IPS-NIHi7 (cell line): ENCODE measurements at regions not wholly inside any gene's neighbourhood (a gene's known extent, or its start where the extent isn't known, plus 50 kb on each side); places are given as distances from the start of the nearest gene placed in this dataset.
A peak's percentile ranks its signal among the peaks of the same experiment; 100 is the strongest.

ENCODE experiments used
- DNase-seq: peaks from one replicate; pipeline ENCODE4 v3.0.0; 2012; ENCODE audit warnings: mixed read lengths; ENCODE audit errors: extremely low spot score

- DNase-seq, result no peak
Measured at GRCh38 chr18:64258111-64258650, 109.3 kb upstream of the LINC00305 start.

- DNase-seq, result no peak
Measured at GRCh38 chr18:64254399-64255093, 105.7 kb upstream of the LINC00305 start.

- DNase-seq, result no peak
Measured at GRCh38 chr18:64253873-64254272, 105.0 kb upstream of the LINC00305 start.

GRCh38 chr18:64253222-64253621 lies 104.3 kb upstream of the LINC00305 start:
- DNase-seq, result no peak

- no peak for DNase-seq
Measured at GRCh38 chr18:64248836-64249235, 99.9 kb upstream of the LINC00305 start.

GRCh38 chr18:64245126-64245861 lies 96.4 kb upstream of the LINC00305 start:
- DNase-seq, result no peak

GRCh38 chr18:64244571-64244970 lies 95.7 kb upstream of the LINC00305 start:
- peak; percentile 59 for DNase-seq

- no peak for DNase-seq
Measured at GRCh38 chr18:64240316-64240715, 91.4 kb upstream of the LINC00305 start.

- no peak for DNase-seq
Measured at GRCh38 chr18:64238076-64238475, 89.2 kb upstream of the LINC00305 start.

- no peak for DNase-seq
Measured at GRCh38 chr18:64234321-64234720, 85.4 kb upstream of the LINC00305 start.

GRCh38 chr18:64233851-64234250 lies 85.0 kb upstream of the LINC00305 start:
- no peak for DNase-seq

- DNase-seq, result no peak
Measured at GRCh38 chr18:64220941-64221340, 72.1 kb upstream of the LINC00305 start.

- DNase-seq, result no peak
Measured at GRCh38 chr18:64219517-64219916, 70.6 kb upstream of the LINC00305 start.

- DNase-seq, result no peak
Measured at GRCh38 chr18:64210401-64210949, 61.6 kb upstream of the LINC00305 start.

GRCh38 chr18:64208516-64208915 lies 59.6 kb upstream of the LINC00305 start:
- DNase-seq, result no peak

- no peak for DNase-seq
Measured at GRCh38 chr18:64207820-64208219, 58.9 kb upstream of the LINC00305 start.

GRCh38 chr18:64203295-64203694 lies 54.4 kb upstream of the LINC00305 start:
- no peak for DNase-seq

GRCh38 chr18:64202863-64203262 lies 54.0 kb upstream of the LINC00305 start:
- DNase-seq, result no peak

- no peak for DNase-seq
Measured at GRCh38 chr18:64202210-64202836, 53.4 kb upstream of the LINC00305 start.

- no peak for DNase-seq
Measured at GRCh38 chr18:64201781-64202180, 52.9 kb upstream of the LINC00305 start.

- DNase-seq, result no peak
Measured at GRCh38 chr18:64199581-64199980, 50.7 kb upstream of the LINC00305 start.
